NB4 (cell line): ENCODE measurements at regions not wholly inside any gene's neighbourhood (a gene's known extent, or its start where the extent isn't known, plus 50 kb on each side); places are given as distances from the start of the nearest gene placed in this dataset.

Experiments
- CTCF ChIP-seq: IDR thresholded peaks from one replicate; pipeline ENCODE4 v1.5.1; 2012; ENCODE audit warnings: low read depth, low read length
- MAX ChIP-seq: IDR thresholded peaks from 2 replicates; pipeline ENCODE4 v1.6.1; 2011; ENCODE audit warnings: low read depth, low read length
- MYC ChIP-seq: IDR thresholded peaks from 2 replicates; pipeline ENCODE4 v1.6.1; 2011; ENCODE audit warnings: low read depth, low read length
- POLR2A ChIP-seq: IDR thresholded peaks from 2 replicates; pipeline ENCODE4 v1.6.1; 2011; ENCODE audit warnings: mild to moderate bottlenecking; ENCODE audit not compliant: insufficient read length; ENCODE audit errors: extremely low read depth

GRCh38 chr11:119919656-119920055 lies 190.7 kb upstream of the NECTIN1 start:
- TF ChIP-seq CTCF (no peak), MYC (no peak), POLR2A (no peak), MAX (no peak)
